H9 (cell line): ENCODE measurements at regions not wholly inside any gene's neighbourhood (a gene's known extent, or its start where the extent isn't known, plus 50 kb on each side); places are given as distances from the start of the nearest gene placed in this dataset.

Experiments used
- DNase-seq: peaks from one replicate; pipeline ENCODE4 v3.0.0-alpha.2; 2017
- H2AFZ ChIP-seq: one replicate; pipeline ENCODE4 v1.6.1; 2013; ENCODE audit warnings: mild to moderate bottlenecking, low read length, control low read depth, moderate library complexity
- H2AK5ac ChIP-seq: 2 replicates; pipeline ENCODE4 v1.6.1; 2013; ENCODE audit warnings: low read length, control low read depth, mixed read lengths; ENCODE audit not compliant: insufficient read length
- H2BK120ac ChIP-seq: one replicate; pipeline ENCODE4 v1.6.1; 2013; ENCODE audit warnings: low read depth, mild to moderate bottlenecking, low read length, control low read depth, inconsistent platforms; ENCODE audit not compliant: poor library complexity, severe bottlenecking
- H2BK12ac ChIP-seq: 2 replicates; pipeline ENCODE4 v1.6.1; 2013; ENCODE audit warnings: low read length, control low read depth, mixed read lengths, low read depth; ENCODE audit not compliant: insufficient read length
- H2BK15ac ChIP-seq: 2 replicates; pipeline ENCODE4 v1.6.1; 2013; ENCODE audit warnings: low read depth, low read length, control low read depth
- H2BK20ac ChIP-seq: one replicate; pipeline ENCODE4 v1.6.1; 2013; ENCODE audit warnings: low read depth, mild to moderate bottlenecking, low read length, control low read depth, inconsistent platforms; ENCODE audit not compliant: poor library complexity, severe bottlenecking
- H2BK5ac ChIP-seq: 2 replicates; pipeline ENCODE4 v1.6.1; 2013; ENCODE audit warnings: low read length, control low read depth, mixed read lengths; ENCODE audit not compliant: insufficient read length
- H3K14ac ChIP-seq: 2 replicates; pipeline ENCODE4 v1.6.1; 2013; ENCODE audit warnings: low read length, control low read depth; ENCODE audit not compliant: insufficient read depth
- H3K18ac ChIP-seq: 2 replicates; pipeline ENCODE4 v1.6.1; 2013; ENCODE audit warnings: low read depth, mild to moderate bottlenecking, mixed read lengths, low read length, control low read depth; ENCODE audit not compliant: insufficient read length
- H3K23ac ChIP-seq: 2 replicates; pipeline ENCODE4 v1.6.1; 2013; ENCODE audit warnings: low read length, control low read depth, mixed read lengths, low read depth; ENCODE audit not compliant: insufficient read length
- H3K23me2 ChIP-seq: 2 replicates; pipeline ENCODE4 v1.6.1; 2013; ENCODE audit warnings: low read depth, mild to moderate bottlenecking, mixed read lengths, low read length, control low read depth; ENCODE audit not compliant: insufficient read length, poor library complexity, severe bottlenecking
- H3K27ac ChIP-seq: 2 replicates; pipeline ENCODE4 v1.5.1; 2013; ENCODE audit warnings: low read length, control low read depth, mixed read lengths, low read depth; ENCODE audit not compliant: insufficient read length
- H3K27me3 ChIP-seq: 2 replicates; pipeline ENCODE4 v1.6.1; 2013; ENCODE audit warnings: low read length, control low read depth, inconsistent platforms; ENCODE audit not compliant: insufficient read depth
- H3K4ac ChIP-seq: 2 replicates; pipeline ENCODE4 v1.6.1; 2013; ENCODE audit warnings: low read depth, mild to moderate bottlenecking, control low read depth, inconsistent platforms, low read length, moderate library complexity
- H3K4me1 ChIP-seq: 2 replicates; pipeline ENCODE4 v1.6.1; 2013; ENCODE audit warnings: low read length, control low read depth, inconsistent platforms; ENCODE audit not compliant: insufficient read depth
- H3K4me2 ChIP-seq: 2 replicates; pipeline ENCODE4 v1.6.1; 2013; ENCODE audit warnings: low read length, control low read depth, mixed read lengths; ENCODE audit not compliant: insufficient read length, insufficient read depth
- H3K56ac ChIP-seq: 2 replicates; pipeline ENCODE4 v1.6.1; 2013; ENCODE audit warnings: low read depth, mild to moderate bottlenecking, mixed read lengths, low read length, control low read depth; ENCODE audit not compliant: insufficient read length
- H3K79me1 ChIP-seq: 2 replicates; pipeline ENCODE4 v1.6.1; 2013; ENCODE audit warnings: low read depth, mild to moderate bottlenecking, moderate library complexity, low read length, control low read depth, inconsistent platforms; ENCODE audit not compliant: insufficient read depth, poor library complexity, severe bottlenecking
- H3K79me2 ChIP-seq: 2 replicates; pipeline ENCODE4 v1.6.1; 2013; ENCODE audit warnings: low read length, control low read depth, inconsistent platforms; ENCODE audit not compliant: insufficient read depth
- H3K9ac ChIP-seq: 2 replicates; pipeline ENCODE4 v1.6.1; 2013; ENCODE audit warnings: low read length, control low read depth, mixed read lengths; ENCODE audit not compliant: insufficient read length; ENCODE audit errors: extremely low read depth
- H3K9me3 ChIP-seq: one replicate; pipeline ENCODE4 v1.6.1; 2013; ENCODE audit warnings: low read depth, low read length, inconsistent platforms; ENCODE audit not compliant: control insufficient read depth
- H3T11ph ChIP-seq: one replicate; pipeline ENCODE4 v1.6.1; 2013; ENCODE audit warnings: mild to moderate bottlenecking, low read length, control low read depth, inconsistent platforms
- H4K20me1 ChIP-seq: one replicate; pipeline ENCODE4 v1.6.1; 2013; ENCODE audit not compliant: control insufficient read depth, insufficient read length, insufficient read depth
- H4K5ac ChIP-seq: 2 replicates; pipeline ENCODE4 v1.6.1; 2013; ENCODE audit warnings: low read depth, mild to moderate bottlenecking, mixed read lengths, low read length, control low read depth; ENCODE audit not compliant: insufficient read length
- H4K8ac ChIP-seq: replicated peaks from 2 replicates; pipeline ENCODE4 v1.6.1; 2013; ENCODE audit warnings: low read length, control low read depth, mixed read lengths, low read depth; ENCODE audit not compliant: insufficient read length
- H4K91ac ChIP-seq: 2 replicates; pipeline ENCODE4 v1.6.1; 2013; ENCODE audit warnings: low read depth, mild to moderate bottlenecking, moderate library complexity, mixed read lengths, low read length, control low read depth; ENCODE audit not compliant: insufficient read length
- H3K27ac Mint-ChIP-seq, 3 experiments: 2 replicates in 2 of 3; 3 replicates in 1 of 3; pipeline ENCODE4 v1.8.0; 2020 to 2021; ENCODE audit warnings: mixed read lengths in 3 of 3, mild to moderate bottlenecking in 1 of 3, moderate library complexity in 1 of 3
- H3K27me3 Mint-ChIP-seq: 2 replicates; pipeline ENCODE4 v1.8.0; 2021; ENCODE audit warnings: low read depth, mild to moderate bottlenecking, moderate library complexity, mixed read lengths
- H3K36me3 Mint-ChIP-seq, 3 experiments: 2 replicates in 2 of 3; 3 replicates in 1 of 3; pipeline ENCODE4 v1.8.0; 2020 to 2021; ENCODE audit warnings: low read depth in 3 of 3, mixed read lengths in 3 of 3; ENCODE audit not compliant: insufficient read depth in 1 of 3
- H3K4me1 Mint-ChIP-seq, 2 experiments: 2 replicates each; pipeline ENCODE4 v1.8.0; 2020; ENCODE audit warnings: mixed read lengths in 2 of 2
- H3K4me3 Mint-ChIP-seq, 2 experiments: 2 replicates in 1 of 2; 3 replicates in 1 of 2; pipeline ENCODE4 v1.8.0; 2020 to 2021; ENCODE audit warnings: mild to moderate bottlenecking in 2 of 2, mixed read lengths in 2 of 2, moderate library complexity in 1 of 2
- H3K9me3 Mint-ChIP-seq, 2 experiments: 2 replicates in 1 of 2; 3 replicates in 1 of 2; pipeline ENCODE4 v1.8.0; 2020; ENCODE audit warnings: mild to moderate bottlenecking in 2 of 2, mixed read lengths in 2 of 2, moderate library complexity in 1 of 2
- CTCF ChIP-seq: fragments of 200-600 bp; sonication (generic); conservative IDR thresholded peaks from 3 replicates; pipeline ENCODE4 v1.8.0; 2021; ENCODE audit warnings: antibody characterized with exemption, mild to moderate bottlenecking
- WGBS: extraction: QIAGEN DNeasy Blood & Tissue Kit; methylation state at CpG from one replicate; pipeline ENCODE4 v1.1.7; 2013; ENCODE audit warnings: missing lambda C conversion rate, low lambda C conversion rate, mixed read lengths; ENCODE audit not compliant: insufficient read length; ENCODE audit errors: extremely low coverage; 5-methylcytosine and 5-hydroxymethylcytosine counted together

GRCh38 chr1:29563092-29563491 is 326.8 kb downstream of the PTPRU start:
- Histone ChIP-seq H2BK5ac (no peak overlapping the region), H3K79me2 (no peaks in the 10 kb centered on the region), H3K4ac (no peak overlapping the region), H4K5ac (no peak overlapping the region), H2AK5ac (no peak overlapping the region), H3K56ac (no peak overlapping the region), H4K8ac (no peak overlapping the region), H3K23me2 (no peaks in the 10 kb centered on the region), H3K79me1 (no peaks in the 10 kb centered on the region), H2AFZ (no peak overlapping the region), H2BK20ac (no peak overlapping the region), H3K27ac (no peak overlapping the region), H2BK120ac (no peak overlapping the region), H4K20me1 (no peaks in the 10 kb centered on the region), H3T11ph (no peak overlapping the region), H3K14ac (no peak overlapping the region), H2BK12ac (no peak overlapping the region), H3K27me3 (no peaks in the 10 kb centered on the region), H3K18ac (no peak overlapping the region), H2BK15ac (no peak overlapping the region), H3K4me1 (no peaks in the 10 kb centered on the region), H3K4me2 (no peak overlapping the region), H3K9ac (no peak overlapping the region), H3K23ac (no peak overlapping the region), H3K9me3 (peaks cover 30% of the 10 kb centered on the region), H4K91ac (no peak overlapping the region)
- WGBS = no CpG with 5 or more reads among the region's 3 CpGs
- Mint-ChIP-seq H3K27me3 (peaks cover 19% of the 10 kb centered on the region), H3K27ac (no peak overlapping the region), H3K4me1 (no peaks in the 10 kb centered on the region), H3K36me3 (peaks cover 3 to 17% (median 11%) of the 10 kb centered on the region in 3 experiments), H3K9me3 (peaks cover 39 to 51% of the 10 kb centered on the region in 2 experiments), H3K4me3 (no peak overlapping the region)
- no peak for TF ChIP-seq CTCF
- DNase-seq = no peak
